ENCODE measurements at regions not wholly inside any gene's neighbourhood (a gene's known extent, or its start where the extent isn't known, plus 50 kb on each side); places are given as distances from the start of the nearest gene placed in this dataset.

DNA sequence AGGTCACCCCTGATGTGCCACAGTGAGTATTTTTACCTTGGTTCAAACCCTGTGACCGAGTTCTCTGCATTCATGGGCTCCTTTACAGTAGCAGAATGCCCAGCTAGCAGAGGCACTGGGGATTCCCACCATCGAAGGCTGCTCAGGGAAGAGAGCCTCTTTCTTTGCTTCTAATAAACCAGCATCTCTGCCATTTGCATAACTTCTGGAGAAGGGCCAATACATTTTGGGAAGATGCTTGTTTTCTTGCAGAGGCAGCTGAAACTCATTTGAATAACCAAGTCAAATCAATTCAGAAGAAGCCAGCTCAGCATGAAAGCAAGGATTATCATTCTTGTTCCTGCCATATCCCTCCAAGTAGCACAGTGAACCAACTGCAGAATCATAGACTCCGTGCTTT, 82.9 kb upstream of the WDR11 start:
- H3K27ac ChIP-seq (ENCODE audit: low read depth, low read length) = no peak overlapping the region
- no peaks in the 10 kb centered on the region for H3F3A ChIP-seq (ENCODE audit: control insufficient read depth, insufficient read depth)
- no peaks in the 10 kb centered on the region for H3K4me1 ChIP-seq (ENCODE audit: control insufficient read depth, low read length)
- H3K9me2 ChIP-seq (replicated peaks; ENCODE audit: control insufficient read depth, low read length) = no peaks in the 10 kb centered on the region
- H3K36me3 ChIP-seq (ENCODE audit: control insufficient read depth, low read length) = no peaks in the 10 kb centered on the region
- H3K4me3 ChIP-seq (ENCODE audit: low read length) = no peak overlapping the region
- no peak overlapping the region for H3K4me2 ChIP-seq (ENCODE audit: low read length)
- no peaks in the 10 kb centered on the region for H4K20me1 ChIP-seq (ENCODE audit: control insufficient read depth, insufficient read depth, low read depth, low read length)
- no peaks in the 10 kb centered on the region for H3K9me3 ChIP-seq (ENCODE audit: control insufficient read depth, insufficient read depth, low read length)
- no peaks in the 10 kb centered on the region for H3K79me2 ChIP-seq (ENCODE audit: control insufficient read depth, low read length)
- TF ChIP-seq, protein P1, sequence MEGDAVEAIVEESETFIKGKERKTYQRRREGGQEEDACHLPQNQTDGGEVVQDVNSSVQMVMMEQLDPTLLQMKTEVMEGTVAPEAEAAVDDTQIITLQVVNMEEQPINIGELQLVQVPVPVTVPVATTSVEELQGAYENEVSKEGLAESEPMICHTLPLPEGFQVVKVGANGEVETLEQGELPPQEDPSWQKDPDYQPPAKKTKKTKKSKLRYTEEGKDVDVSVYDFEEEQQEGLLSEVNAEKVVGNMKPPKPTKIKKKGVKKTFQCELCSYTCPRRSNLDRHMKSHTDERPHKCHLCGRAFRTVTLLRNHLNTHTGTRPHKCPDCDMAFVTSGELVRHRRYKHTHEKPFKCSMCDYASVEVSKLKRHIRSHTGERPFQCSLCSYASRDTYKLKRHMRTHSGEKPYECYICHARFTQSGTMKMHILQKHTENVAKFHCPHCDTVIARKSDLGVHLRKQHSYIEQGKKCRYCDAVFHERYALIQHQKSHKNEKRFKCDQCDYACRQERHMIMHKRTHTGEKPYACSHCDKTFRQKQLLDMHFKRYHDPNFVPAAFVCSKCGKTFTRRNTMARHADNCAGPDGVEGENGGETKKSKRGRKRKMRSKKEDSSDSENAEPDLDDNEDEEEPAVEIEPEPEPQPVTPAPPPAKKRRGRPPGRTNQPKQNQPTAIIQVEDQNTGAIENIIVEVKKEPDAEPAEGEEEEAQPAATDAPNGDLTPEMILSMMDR (IDR thresholded peaks at IDR 0.05; ENCODE audit: low read depth, low read length, poor library complexity, severe bottlenecking) = no peak
- no peak for TF ChIP-seq EZH2phosphoT487 (IDR thresholded peaks at IDR 0.05; ENCODE audit: borderline replicate concordance, low read length)
- H3K27me3 ChIP-seq (ENCODE audit: control insufficient read depth, low read length) = no peaks in the 10 kb centered on the region

DNA sequence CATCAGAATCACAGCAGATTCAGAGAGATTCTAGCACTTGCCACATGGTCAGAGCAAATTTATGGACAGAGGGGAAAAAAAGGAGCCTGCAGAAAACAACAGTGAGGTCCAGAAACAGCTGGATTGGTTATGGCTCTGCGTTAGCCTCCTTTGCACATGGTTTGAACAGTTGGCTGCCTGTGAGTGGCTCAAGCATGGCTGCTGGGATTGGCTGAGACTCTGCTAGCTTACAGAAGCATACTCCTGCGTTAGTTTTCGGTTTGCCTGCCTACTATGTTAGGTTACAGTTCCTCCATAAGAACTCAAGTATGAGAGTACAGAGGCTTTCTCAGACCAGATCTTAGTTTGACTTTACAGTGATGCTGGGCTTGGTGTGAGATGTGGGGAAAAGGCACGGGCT, 80.7 kb upstream of the WDR11 start:
- no peaks in the 10 kb centered on the region for H3K27me3 ChIP-seq (ENCODE audit: control insufficient read depth, low read length)
- no peaks in the 10 kb centered on the region for H3K36me3 ChIP-seq (ENCODE audit: control insufficient read depth, low read length)
- no peak overlapping the region for H3K27ac ChIP-seq (ENCODE audit: low read depth, low read length)
- H4K20me1 ChIP-seq (ENCODE audit: control insufficient read depth, insufficient read depth, low read depth, low read length) = no peaks in the 10 kb centered on the region
- H3K4me3 ChIP-seq (ENCODE audit: low read length) = no peak overlapping the region
- no peaks in the 10 kb centered on the region for H3K4me1 ChIP-seq (ENCODE audit: control insufficient read depth, low read length)
- no peaks in the 10 kb centered on the region for H3K9me3 ChIP-seq (ENCODE audit: control insufficient read depth, insufficient read depth, low read length)
- H3K79me2 ChIP-seq (ENCODE audit: control insufficient read depth, low read length) = no peaks in the 10 kb centered on the region
- H3F3A ChIP-seq (ENCODE audit: control insufficient read depth, insufficient read depth) = no peaks in the 10 kb centered on the region
- no peak for TF ChIP-seq EZH2phosphoT487 (IDR thresholded peaks at IDR 0.05; ENCODE audit: borderline replicate concordance, low read length)
- TF ChIP-seq, protein P1 (IDR thresholded peaks at IDR 0.05; ENCODE audit: low read depth, low read length, poor library complexity, severe bottlenecking) = no peak
- no peaks in the 10 kb centered on the region for H3K9me2 ChIP-seq (replicated peaks; ENCODE audit: control insufficient read depth, low read length)
- no peak overlapping the region for H3K4me2 ChIP-seq (ENCODE audit: low read length)

DNA sequence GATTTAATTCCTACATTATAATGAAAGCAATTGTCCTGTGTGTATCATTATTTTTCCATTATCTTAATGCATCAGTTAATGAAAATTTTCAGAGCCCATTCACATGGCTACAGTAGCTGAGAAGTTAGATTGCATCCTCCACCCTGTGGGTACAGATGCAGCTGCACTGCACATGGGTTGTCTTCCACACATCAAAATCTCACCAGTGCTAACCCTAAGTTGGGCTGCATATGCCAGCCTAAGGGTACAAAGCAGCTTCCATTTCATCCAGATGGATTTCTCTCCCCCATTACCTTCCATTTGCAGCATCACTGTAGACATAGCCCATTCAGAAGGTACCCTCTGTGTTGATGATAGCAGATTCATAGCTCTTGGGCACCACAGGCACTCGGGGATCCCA, 74.7 kb upstream of the WDR11 start:
- Histone ChIP-seq H3K27ac (ENCODE audit: low read depth, low read length) (no peak overlapping the region), H3K79me2 (ENCODE audit: control insufficient read depth, low read length) (no peaks in the 10 kb centered on the region), H3K4me3 (ENCODE audit: low read length) (no peak overlapping the region), H3K36me3 (ENCODE audit: control insufficient read depth, low read length) (no peaks in the 10 kb centered on the region), H3K4me1 (ENCODE audit: control insufficient read depth, low read length) (no peaks in the 10 kb centered on the region), H3F3A (ENCODE audit: control insufficient read depth, insufficient read depth) (no peaks in the 10 kb centered on the region), H4K20me1 (ENCODE audit: control insufficient read depth, insufficient read depth, low read depth, low read length) (no peaks in the 10 kb centered on the region), H3K9me2 (replicated peaks; ENCODE audit: control insufficient read depth, low read length) (no peaks in the 10 kb centered on the region), H3K9me3 (ENCODE audit: control insufficient read depth, insufficient read depth, low read length) (no peaks in the 10 kb centered on the region), H3K27me3 (ENCODE audit: control insufficient read depth, low read length) (0 out of 2 replicates have a peak, but pooled peaks cover 8% of the 10 kb centered on the region), H3K4me2 (ENCODE audit: low read length) (no peak overlapping the region)
- TF ChIP-seq, protein P1 (IDR thresholded peaks at IDR 0.05; ENCODE audit: low read depth, low read length, poor library complexity, severe bottlenecking) = no peak
- TF ChIP-seq EZH2phosphoT487 (IDR thresholded peaks at IDR 0.05; ENCODE audit: borderline replicate concordance, low read length) = no peak

DNA sequence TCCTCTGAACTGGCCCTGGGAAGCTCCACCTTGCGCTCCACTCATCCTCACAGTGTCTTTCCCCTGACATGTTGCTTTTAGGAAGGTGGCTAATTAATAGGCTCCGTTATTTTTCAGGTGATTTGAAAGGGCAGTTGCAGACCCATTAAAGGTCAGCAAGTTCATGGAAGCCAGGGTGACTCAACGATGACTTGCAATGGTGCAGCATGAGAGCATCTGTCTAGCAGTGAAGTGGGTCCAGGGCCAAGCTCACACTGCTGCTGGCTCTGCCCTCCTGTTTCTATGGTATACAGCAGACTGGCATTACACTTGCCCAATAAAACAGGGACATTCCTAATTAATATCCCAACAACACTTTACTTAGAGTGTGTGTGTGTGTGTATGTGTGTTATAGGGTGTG, 68.8 kb upstream of the WDR11 start:
- Histone ChIP-seq H3K27me3 (ENCODE audit: control insufficient read depth, low read length) (0 out of 2 replicates have a peak, but pooled peaks cover 3% of the 10 kb centered on the region), H3K79me2 (ENCODE audit: control insufficient read depth, low read length) (no peaks in the 10 kb centered on the region), H3K9me3 (ENCODE audit: control insufficient read depth, insufficient read depth, low read length) (no peaks in the 10 kb centered on the region), H3K4me3 (ENCODE audit: low read length) (no peak overlapping the region), H3F3A (ENCODE audit: control insufficient read depth, insufficient read depth) (no peaks in the 10 kb centered on the region), H3K4me2 (ENCODE audit: low read length) (no peak overlapping the region), H3K36me3 (ENCODE audit: control insufficient read depth, low read length) (no peaks in the 10 kb centered on the region), H3K9me2 (replicated peaks; ENCODE audit: control insufficient read depth, low read length) (no peaks in the 10 kb centered on the region), H3K4me1 (ENCODE audit: control insufficient read depth, low read length) (no peaks in the 10 kb centered on the region), H3K27ac (ENCODE audit: low read depth, low read length) (no peak overlapping the region), H4K20me1 (ENCODE audit: control insufficient read depth, insufficient read depth, low read depth, low read length) (no peaks in the 10 kb centered on the region)
- TF ChIP-seq, protein P1 (IDR thresholded peaks at IDR 0.05; ENCODE audit: low read depth, low read length, poor library complexity, severe bottlenecking) = no peak
- no peak for TF ChIP-seq EZH2phosphoT487 (IDR thresholded peaks at IDR 0.05; ENCODE audit: borderline replicate concordance, low read length)

All from DOHH2 (cell line).